ENCODE measurements at regions not wholly inside any gene's neighbourhood (a gene's known extent, or its start where the extent isn't known, plus 50 kb on each side); places are given as distances from the start of the nearest gene placed in this dataset.

GRCh38 chr10:69684020-69684980 lies 54.3 kb downstream of the FAM241B start:
- ATAC-seq (no peak), DNase-seq (ENCODE audit: low read depth, low spot score) (no peak), FAIRE-seq (no peak)
- H2AFZ ChIP-seq (ENCODE audit: control insufficient read depth, low read depth, low read length): no peak overlapping the region
- no peak overlapping the region for H3K4me2 ChIP-seq (ENCODE audit: control insufficient read depth, insufficient read depth)
- ChIA-PET CTCF (no interaction called here), POLR2A (interaction anchor here (0.6 kb wide), 1 partner anchor 12 kb away, joined by 4 read pairs; no protein-coding TSS in a partner anchor), RAD21 (ENCODE audit: unreplicated experiment) (no interaction called here), SMC1A (ENCODE audit: uncharacterized antibody, unreplicated experiment) (interaction anchor here (1.1 kb wide), 1 partner anchor 11 kb away, joined by 3 read pairs; no protein-coding TSS in a partner anchor)
- no peaks in the 10 kb centered on the region for H4K20me1 ChIP-seq (ENCODE audit: control insufficient read depth, insufficient read depth)
- no peaks in the 10 kb centered on the region for H3K4me1 ChIP-seq (ENCODE audit: control insufficient read depth, insufficient read depth, low read length)
- no TSS peak for BruUV-seq (replicated peaks)
- no peak overlapping the region for H3K4me3 ChIP-seq
- H3K27me3 ChIP-seq (replicated peaks in 1 of 2; ENCODE audit: control insufficient read depth in 2 of 2, insufficient read depth in 2 of 2, low read length in 1 of 2): peaks cover 2 to 6% of the 10 kb centered on the region in 2 experiments; a peak in 2 of 4 replicates
- H3K27ac ChIP-seq (ENCODE audit: control insufficient read depth, insufficient read depth): no peak overlapping the region
- intact Hi-C loops (cut with micrococcal nuclease; ENCODE audit: unreplicated experiment): no loop called here
- no peak for TF ChIP-seq ETV6 (conservative IDR thresholded peaks at IDR 0.05 in 1 of 2, IDR thresholded peaks at IDR 0.05 in 1 of 2; ENCODE audit: borderline replicate concordance in 1 of 2, low read depth in 1 of 2)
- no peak for TF ChIP-seq FOXK2 (IDR thresholded peaks at IDR 0.05)
- TF ChIP-seq, protein P1, sequence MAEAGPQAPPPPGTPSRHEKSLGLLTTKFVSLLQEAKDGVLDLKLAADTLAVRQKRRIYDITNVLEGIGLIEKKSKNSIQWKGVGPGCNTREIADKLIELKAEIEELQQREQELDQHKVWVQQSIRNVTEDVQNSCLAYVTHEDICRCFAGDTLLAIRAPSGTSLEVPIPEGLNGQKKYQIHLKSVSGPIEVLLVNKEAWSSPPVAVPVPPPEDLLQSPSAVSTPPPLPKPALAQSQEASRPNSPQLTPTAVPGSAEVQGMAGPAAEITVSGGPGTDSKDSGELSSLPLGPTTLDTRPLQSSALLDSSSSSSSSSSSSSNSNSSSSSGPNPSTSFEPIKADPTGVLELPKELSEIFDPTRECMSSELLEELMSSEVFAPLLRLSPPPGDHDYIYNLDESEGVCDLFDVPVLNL (IDR thresholded peaks at IDR 0.05; ENCODE audit: low read depth, low read length): no peak
- no peak for TF ChIP-seq NFYB (IDR thresholded peaks at IDR 0.05; ENCODE audit: insufficient read depth, low read depth, low read length)
- TF ChIP-seq IKZF1 (conservative IDR thresholded peaks at IDR 0.05): no peak
- no peak for TF ChIP-seq USF1 (IDR thresholded peaks at IDR 0.05; ENCODE audit: borderline replicate concordance, extremely low read length, insufficient read depth, low read depth, low read length)
- TF ChIP-seq CREB1 (IDR thresholded peaks at IDR 0.05; ENCODE audit: low read depth): no peak
- no peak for TF ChIP-seq PKNOX1 (IDR thresholded peaks at IDR 0.05)
- no peak for TF ChIP-seq NFXL1 (IDR thresholded peaks at IDR 0.05; ENCODE audit: borderline replicate concordance)
- TF ChIP-seq JUND (IDR thresholded peaks at IDR 0.05; ENCODE audit: low read depth, low read length): no peak
- no peaks in the 10 kb centered on the region for H3K79me2 ChIP-seq (ENCODE audit: control insufficient read depth, insufficient read depth, low read length)
- no peaks in the 10 kb centered on the region for H3K36me3 ChIP-seq (ENCODE audit: control insufficient read depth in 2 of 2, insufficient read depth in 2 of 2, low read length in 1 of 2)
- 28% methylated on average over 15 of the region's 17 CpGs for WGBS (ENCODE audit: insufficient coverage, insufficient replicate concordance, low lambda C conversion rate, missing lambda C conversion rate)
- H3K9ac ChIP-seq (ENCODE audit: control insufficient read depth, insufficient read depth, low read length): no peak overlapping the region
- no peaks in the 10 kb centered on the region for H3K9me3 ChIP-seq (replicated peaks; ENCODE audit: control insufficient read depth, insufficient read depth, low read length)
- in situ Hi-C loops (cut with MboI): no loop called here
